ENCODE measurements at regions not wholly inside any gene's neighbourhood (a gene's known extent, or its start where the extent isn't known, plus 50 kb on each side); places are given as distances from the start of the nearest gene placed in this dataset.

- H3K4me3 ChIP-seq (ENCODE audit: insufficient read length, low read depth): no peak overlapping the region
- H3K4me1 ChIP-seq (ENCODE audit: insufficient read depth, insufficient read length): no peaks in the 10 kb centered on the region
- H3K27me3 ChIP-seq (ENCODE audit: insufficient read depth, insufficient read length): no peaks in the 10 kb centered on the region
- DNase-seq (ENCODE audit: low read depth, low spot score): no peak
- TF ChIP-seq ZNF274 (IDR thresholded peaks at IDR 0.05; ENCODE audit: low read depth, low read length) (no peak), YY1 (IDR thresholded peaks at IDR 0.05; ENCODE audit: insufficient read depth, insufficient read length) (no peak), SUZ12 (IDR thresholded peaks at IDR 0.05; ENCODE audit: extremely low read depth, insufficient read depth, insufficient read length) (no peak)
- no peaks in the 10 kb centered on the region for H3K36me3 ChIP-seq (ENCODE audit: insufficient read depth, insufficient read length, low read length)
- no peaks in the 10 kb centered on the region for H3K9me3 ChIP-seq (ENCODE audit: insufficient read depth, low read length)
- no peak overlapping the region for H3K9ac ChIP-seq (ENCODE audit: insufficient read length, low read depth)
Observed at GRCh38 chr14:71238835-71239234, 331.6 kb downstream of the PCNX1 start.

- Histone ChIP-seq H3K36me3 (ENCODE audit: insufficient read depth, insufficient read length, low read length) (no peaks in the 10 kb centered on the region), H3K4me3 (ENCODE audit: insufficient read length, low read depth) (no peak overlapping the region), H3K4me1 (ENCODE audit: insufficient read depth, insufficient read length) (no peaks in the 10 kb centered on the region), H3K27me3 (ENCODE audit: insufficient read depth, insufficient read length) (no peaks in the 10 kb centered on the region), H3K9ac (ENCODE audit: insufficient read length, low read depth) (no peak overlapping the region), H3K9me3 (ENCODE audit: insufficient read depth, low read length) (no peaks in the 10 kb centered on the region)
- TF ChIP-seq YY1 (IDR thresholded peaks at IDR 0.05; ENCODE audit: insufficient read depth, insufficient read length) (no peak), SUZ12 (IDR thresholded peaks at IDR 0.05; ENCODE audit: extremely low read depth, insufficient read depth, insufficient read length) (no peak), ZNF274 (IDR thresholded peaks at IDR 0.05; ENCODE audit: low read depth, low read length) (no peak)
- no peak for DNase-seq (ENCODE audit: low read depth, low spot score)
Observed at GRCh38 chr14:71240171-71240570, 332.9 kb downstream of the PCNX1 start.

GRCh38 chr14:71240866-71241520, 333.7 kb downstream of the PCNX1 start:
- H3K4me1 ChIP-seq (ENCODE audit: insufficient read depth, insufficient read length): no peaks in the 10 kb centered on the region
- no peaks in the 10 kb centered on the region for H3K9me3 ChIP-seq (ENCODE audit: insufficient read depth, low read length)
- no peaks in the 10 kb centered on the region for H3K36me3 ChIP-seq (ENCODE audit: insufficient read depth, insufficient read length, low read length)
- H3K9ac ChIP-seq (ENCODE audit: insufficient read length, low read depth): no peak overlapping the region
- DNase-seq (ENCODE audit: low read depth, low spot score): no peak
- H3K4me3 ChIP-seq (ENCODE audit: insufficient read length, low read depth): no peak overlapping the region
- H3K27me3 ChIP-seq (ENCODE audit: insufficient read depth, insufficient read length): no peaks in the 10 kb centered on the region
- no peak for TF ChIP-seq SUZ12 (IDR thresholded peaks at IDR 0.05; ENCODE audit: extremely low read depth, insufficient read depth, insufficient read length)
- TF ChIP-seq ZNF274 (IDR thresholded peaks at IDR 0.05; ENCODE audit: low read depth, low read length): no peak
- no peak for TF ChIP-seq YY1 (IDR thresholded peaks at IDR 0.05; ENCODE audit: insufficient read depth, insufficient read length)

- no peak for TF ChIP-seq SUZ12 (IDR thresholded peaks at IDR 0.05; ENCODE audit: extremely low read depth, insufficient read depth, insufficient read length)
- no peak for TF ChIP-seq ZNF274 (IDR thresholded peaks at IDR 0.05; ENCODE audit: low read depth, low read length)
- no peak for TF ChIP-seq YY1 (IDR thresholded peaks at IDR 0.05; ENCODE audit: insufficient read depth, insufficient read length)
- DNase-seq (ENCODE audit: low read depth, low spot score): no peak
- no peaks in the 10 kb centered on the region for H3K4me1 ChIP-seq (ENCODE audit: insufficient read depth, insufficient read length)
Observed at GRCh38 chr14:71242237-71242748, 335.0 kb downstream of the PCNX1 start.

GRCh38 chr14:71243697-71244096, 336.4 kb downstream of the PCNX1 start:
- no peak overlapping the region for H3K4me3 ChIP-seq (ENCODE audit: insufficient read length, low read depth)
- no peaks in the 10 kb centered on the region for H3K27me3 ChIP-seq (ENCODE audit: insufficient read depth, insufficient read length)
- no peaks in the 10 kb centered on the region for H3K4me1 ChIP-seq (ENCODE audit: insufficient read depth, insufficient read length)
- H3K36me3 ChIP-seq (ENCODE audit: insufficient read depth, insufficient read length, low read length): no peaks in the 10 kb centered on the region
- H3K9me3 ChIP-seq (ENCODE audit: insufficient read depth, low read length): no peaks in the 10 kb centered on the region
- TF ChIP-seq ZNF274 (IDR thresholded peaks at IDR 0.05; ENCODE audit: low read depth, low read length) (no peak), SUZ12 (IDR thresholded peaks at IDR 0.05; ENCODE audit: extremely low read depth, insufficient read depth, insufficient read length) (no peak), YY1 (IDR thresholded peaks at IDR 0.05; ENCODE audit: insufficient read depth, insufficient read length) (no peak)
- no peak for DNase-seq (ENCODE audit: low read depth, low spot score)
- H3K9ac ChIP-seq (ENCODE audit: insufficient read length, low read depth): no peak overlapping the region

More at GRCh38 chr14:71242237-71242748, 335.0 kb downstream of the PCNX1 start:
- H3K27me3 ChIP-seq (ENCODE audit: insufficient read depth, insufficient read length): no peaks in the 10 kb centered on the region
- H3K4me3 ChIP-seq (ENCODE audit: insufficient read length, low read depth): no peak overlapping the region
- H3K9me3 ChIP-seq (ENCODE audit: insufficient read depth, low read length): no peaks in the 10 kb centered on the region
- H3K9ac ChIP-seq (ENCODE audit: insufficient read length, low read depth): no peak overlapping the region
- H3K36me3 ChIP-seq (ENCODE audit: insufficient read depth, insufficient read length, low read length): no peaks in the 10 kb centered on the region

- no peak for TF ChIP-seq YY1 (IDR thresholded peaks at IDR 0.05; ENCODE audit: insufficient read depth, insufficient read length)
- no peak for TF ChIP-seq ZNF274 (IDR thresholded peaks at IDR 0.05; ENCODE audit: low read depth, low read length)
- no peak for TF ChIP-seq SUZ12 (IDR thresholded peaks at IDR 0.05; ENCODE audit: extremely low read depth, insufficient read depth, insufficient read length)
- no peaks in the 10 kb centered on the region for H3K9me3 ChIP-seq (ENCODE audit: insufficient read depth, low read length)
- no peak overlapping the region for H3K4me3 ChIP-seq (ENCODE audit: insufficient read length, low read depth)
- H3K36me3 ChIP-seq (ENCODE audit: insufficient read depth, insufficient read length, low read length): no peaks in the 10 kb centered on the region
- H3K9ac ChIP-seq (ENCODE audit: insufficient read length, low read depth): no peak overlapping the region
- no peaks in the 10 kb centered on the region for H3K4me1 ChIP-seq (ENCODE audit: insufficient read depth, insufficient read length)
- DNase-seq (ENCODE audit: low read depth, low spot score): no peak
- H3K27me3 ChIP-seq (ENCODE audit: insufficient read depth, insufficient read length): no peaks in the 10 kb centered on the region
Observed at GRCh38 chr14:71244341-71244740, 337.1 kb downstream of the PCNX1 start.

- no peaks in the 10 kb centered on the region for H3K36me3 ChIP-seq (ENCODE audit: insufficient read depth, insufficient read length, low read length)
- no peaks in the 10 kb centered on the region for H3K4me1 ChIP-seq (ENCODE audit: insufficient read depth, insufficient read length)
- no peak for DNase-seq (ENCODE audit: low read depth, low spot score)
- H3K9ac ChIP-seq (ENCODE audit: insufficient read length, low read depth): no peak overlapping the region
- H3K4me3 ChIP-seq (ENCODE audit: insufficient read length, low read depth): no peak overlapping the region
- TF ChIP-seq SUZ12 (IDR thresholded peaks at IDR 0.05; ENCODE audit: extremely low read depth, insufficient read depth, insufficient read length) (no peak), YY1 (IDR thresholded peaks at IDR 0.05; ENCODE audit: insufficient read depth, insufficient read length) (no peak), ZNF274 (IDR thresholded peaks at IDR 0.05; ENCODE audit: low read depth, low read length) (no peak)
- no peaks in the 10 kb centered on the region for H3K27me3 ChIP-seq (ENCODE audit: insufficient read depth, insufficient read length)
- H3K9me3 ChIP-seq (ENCODE audit: insufficient read depth, low read length): no peaks in the 10 kb centered on the region
Observed at GRCh38 chr14:71245659-71246361, 338.6 kb downstream of the PCNX1 start.
